Activated CD8-positive, alpha-beta memory T cell treated with anti-CD3 and anti-CD28 coated beads for 4 hours (primary cell): ENCODE measurements at regions not wholly inside any gene's neighbourhood (a gene's known extent, or its start where the extent isn't known, plus 50 kb on each side); places are given as distances from the start of the nearest gene placed in this dataset.
"Not testable (repeated sequence)": the region's sequence is repeated elsewhere in the genome, so short reads cannot be mapped to it uniquely, and the experiment has no call there.

Experiments
- DNase-seq, 2 donors: peaks; one replicate each; pipeline ENCODE4 v3.0.0-alpha.2; 2020; ENCODE audit warnings: low read depth in 2 of 2

DNA sequence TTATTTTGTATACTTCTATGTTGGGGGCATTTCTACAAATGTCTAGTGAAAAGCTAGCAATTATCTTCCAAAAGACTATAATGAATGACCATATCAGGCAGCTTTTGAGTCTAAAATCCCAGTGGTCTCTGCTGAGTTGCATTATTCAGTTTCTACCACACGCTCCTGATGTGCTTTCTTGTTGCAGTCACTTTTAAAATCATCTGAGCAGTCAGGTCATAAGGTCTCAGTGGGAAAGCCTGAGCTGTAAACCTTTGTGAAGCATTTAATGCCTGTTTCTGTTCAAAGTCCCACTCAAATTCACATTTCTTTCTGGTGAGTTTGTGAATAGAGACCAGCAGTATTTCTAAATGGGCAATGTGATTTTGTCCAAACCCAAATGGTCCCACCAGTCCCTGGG lies 1681.5 kb downstream of the HACE1 start:
- no peak for DNase-seq

DNA sequence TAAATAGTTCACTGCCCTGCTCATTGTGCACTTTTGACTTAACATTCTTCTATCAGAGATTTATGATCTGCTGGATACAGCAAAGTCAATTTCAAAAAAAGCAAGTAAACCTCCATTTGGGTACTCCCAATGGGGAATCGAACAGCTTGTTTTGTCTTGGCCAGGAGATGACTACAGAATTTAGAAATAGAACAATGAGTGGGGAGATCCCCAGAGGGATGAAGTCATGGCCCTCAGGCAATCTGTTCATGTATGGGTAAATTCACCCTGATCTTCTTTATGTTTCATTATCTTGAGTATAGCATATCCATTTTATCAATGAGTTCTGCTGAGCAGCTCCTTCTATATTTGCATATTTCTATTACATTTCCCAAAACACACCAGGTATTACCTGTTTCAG lies 1681.9 kb downstream of the HACE1 start:
- DNase-seq, result no peak

DNA sequence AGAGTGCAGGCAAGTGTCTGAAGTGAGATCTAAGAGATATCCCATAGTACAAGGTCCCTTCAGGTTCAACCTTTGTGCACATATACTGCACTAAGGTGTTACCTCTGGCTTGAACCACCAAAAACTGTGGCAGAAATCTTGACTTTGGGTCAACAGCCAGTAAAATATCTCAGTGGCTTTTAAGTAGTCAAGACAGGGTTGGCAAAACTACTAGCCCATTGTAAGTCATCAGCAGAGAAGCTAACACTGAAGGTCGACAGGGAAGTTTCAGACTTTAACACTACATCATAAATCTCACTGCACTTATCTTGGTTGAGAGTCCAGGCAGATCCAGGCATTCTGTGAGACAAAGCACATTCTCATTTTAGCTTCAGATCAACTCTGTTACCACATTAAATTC lies 1684.7 kb downstream of the HACE1 start:
- DNase-seq, result no peak

DNA sequence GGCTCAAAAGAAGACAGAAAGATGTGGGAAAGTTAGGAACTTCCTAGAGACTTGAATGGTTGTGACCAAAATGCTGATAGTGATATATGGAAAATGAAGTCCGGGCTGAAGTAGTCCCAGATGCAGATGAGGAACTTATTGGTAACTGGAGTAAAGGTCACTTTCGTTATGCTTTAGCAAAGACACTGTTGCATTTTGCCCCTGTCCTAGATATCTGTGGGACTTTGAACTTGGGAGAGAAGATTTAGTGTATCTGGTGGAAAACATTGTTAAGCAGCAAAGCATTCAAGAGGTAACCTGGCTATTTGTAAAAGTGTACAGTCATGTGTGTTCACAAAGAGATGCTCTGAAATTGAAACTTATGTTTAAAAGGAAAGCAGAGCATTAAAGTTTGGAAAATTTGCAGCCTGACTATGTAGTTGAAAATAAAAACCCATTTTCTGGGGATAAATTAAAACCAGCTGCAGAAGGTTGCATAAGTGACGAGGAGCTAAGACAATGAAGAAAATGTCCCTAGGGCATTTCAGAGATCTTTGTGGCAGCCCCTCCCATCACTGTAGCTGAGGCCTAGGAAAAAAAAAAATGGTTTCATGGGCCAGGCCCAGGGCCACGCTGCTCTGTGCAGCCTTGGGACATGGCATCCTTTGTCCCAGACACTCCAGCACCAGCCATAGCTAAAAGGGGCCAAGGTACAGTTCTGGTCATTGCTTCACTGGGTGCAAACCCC lies 1692.2 kb downstream of the HACE1 start:
- DNase-seq, result no peak

DNA sequence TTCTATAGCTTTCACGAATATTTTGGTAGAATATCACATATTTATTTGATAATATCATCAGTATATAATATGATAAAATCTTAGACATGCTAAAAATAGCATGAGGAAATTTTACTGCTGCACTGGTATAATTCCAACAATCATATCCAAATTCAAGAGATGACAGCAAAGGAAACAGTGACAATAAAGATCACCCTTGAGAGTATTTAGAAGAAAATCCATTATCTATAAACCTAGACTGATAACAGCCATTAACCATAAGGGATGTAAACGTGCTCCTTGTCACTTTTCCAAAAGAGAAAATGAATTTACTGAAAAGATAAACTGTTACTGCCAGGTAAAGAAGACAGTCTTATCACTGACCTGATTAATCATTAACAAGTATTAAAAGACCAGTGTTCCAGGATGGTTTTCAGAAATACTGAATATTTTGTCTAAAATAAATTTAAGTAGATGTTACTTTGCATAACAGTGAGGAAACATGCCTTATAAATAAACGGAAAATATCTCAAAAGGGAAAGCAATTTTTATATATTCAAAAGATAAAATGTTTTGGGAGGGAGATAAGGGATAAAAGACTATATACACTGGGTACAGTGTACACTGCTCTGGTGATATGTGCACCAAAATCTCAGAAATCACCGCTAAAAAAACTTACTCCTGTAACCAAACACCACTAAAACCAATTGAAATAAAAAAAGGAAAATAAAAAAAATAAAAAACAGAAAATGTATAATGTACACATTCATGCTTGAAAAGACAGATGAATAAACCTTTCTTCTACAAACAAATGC lies 1704.7 kb downstream of the HACE1 start:
- no peak for DNase-seq

DNA sequence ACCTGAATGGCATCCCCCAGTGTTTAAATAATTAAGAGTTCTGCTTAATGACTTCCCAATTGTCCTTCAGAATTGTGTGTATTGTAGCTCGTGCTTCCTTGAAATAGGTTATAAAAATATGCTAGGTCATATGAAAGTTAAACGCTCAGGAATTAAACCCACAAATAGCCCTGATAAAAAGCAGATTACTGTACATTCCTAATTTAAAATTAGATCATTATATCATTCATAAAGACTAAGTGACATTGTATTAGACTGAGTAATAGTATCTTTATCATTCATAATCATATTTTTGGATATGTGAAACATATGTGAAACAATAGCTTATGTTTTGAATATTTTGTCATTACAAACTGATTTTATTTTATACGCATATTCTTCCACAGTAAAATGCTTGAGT lies 1706.7 kb downstream of the HACE1 start:
- DNase-seq, result no peak

DNA sequence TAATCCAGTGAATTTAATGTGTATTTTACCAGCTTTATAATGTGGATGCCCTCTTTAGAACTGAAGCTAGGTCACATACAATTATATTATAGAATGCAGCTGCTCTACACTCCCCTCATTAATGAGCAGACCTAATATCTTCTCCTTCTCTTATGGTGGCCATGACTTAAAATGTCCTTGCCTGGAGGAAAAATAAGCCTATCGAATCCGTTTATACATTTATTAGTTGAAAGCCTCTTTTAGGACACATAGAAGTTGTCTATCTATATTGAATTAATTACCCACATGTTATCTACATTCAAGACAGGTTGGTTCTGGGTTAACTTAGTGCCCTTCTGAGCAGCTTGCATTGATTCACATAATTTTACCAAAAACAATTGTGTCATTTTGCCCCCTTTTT lies 1716.8 kb downstream of the HACE1 start:
- DNase-seq, result no peak

DNA sequence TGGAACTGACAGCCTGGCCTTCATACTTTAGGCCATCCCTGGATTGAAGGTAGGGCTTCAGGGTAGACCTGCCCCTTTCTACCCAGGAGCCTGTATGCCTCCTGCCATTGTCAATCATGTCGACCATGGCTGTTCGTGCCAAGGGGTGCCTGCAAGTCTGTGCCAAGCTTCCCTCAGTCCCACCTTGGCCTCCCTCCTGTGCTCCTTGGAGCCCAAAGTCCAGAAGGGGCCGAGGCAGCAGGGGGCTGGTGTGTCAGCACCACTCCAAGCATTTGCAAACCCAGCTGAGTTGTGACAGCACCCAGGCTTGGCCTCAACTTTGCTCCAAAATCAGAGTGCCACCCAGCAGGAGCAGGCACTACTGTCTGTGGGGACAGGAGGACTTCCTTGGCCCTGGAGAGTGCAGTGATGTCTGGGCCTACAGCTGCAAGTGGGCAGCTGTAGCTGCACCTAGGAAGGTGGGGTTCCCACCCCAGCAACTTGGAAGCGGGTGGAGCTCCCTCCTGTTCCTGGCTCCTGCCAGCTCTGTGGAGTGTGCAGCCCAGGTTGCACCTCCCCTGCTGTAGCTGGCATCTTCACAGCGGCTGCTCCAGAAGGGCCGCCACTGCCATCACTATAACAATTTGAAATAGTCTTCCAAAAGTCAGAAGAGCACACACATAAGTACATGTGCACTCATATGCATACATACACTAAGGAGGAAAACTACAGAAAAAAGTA lies 1719.3 kb downstream of the HACE1 start:
- no peak for DNase-seq

DNA sequence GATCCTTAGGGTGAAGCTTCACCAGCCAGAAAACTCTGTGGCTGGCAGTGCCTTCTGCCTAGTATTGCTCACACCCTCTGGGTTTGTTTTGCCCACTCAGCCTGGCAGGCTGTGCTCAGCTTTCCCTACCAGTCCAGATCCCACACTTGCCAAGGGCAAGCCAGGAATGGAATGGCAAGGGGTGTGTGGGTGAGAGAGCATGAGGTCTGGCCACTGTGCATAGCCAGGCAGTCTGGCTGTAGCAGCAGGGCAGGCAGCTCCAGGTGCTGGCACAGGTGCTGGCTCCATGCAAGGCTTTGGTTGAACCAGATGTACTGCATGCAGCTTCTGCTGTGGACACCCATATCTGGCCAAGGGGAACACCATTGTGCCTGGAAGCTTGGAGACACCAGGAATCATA lies 1720.3 kb downstream of the HACE1 start:
- no peak for DNase-seq

DNA sequence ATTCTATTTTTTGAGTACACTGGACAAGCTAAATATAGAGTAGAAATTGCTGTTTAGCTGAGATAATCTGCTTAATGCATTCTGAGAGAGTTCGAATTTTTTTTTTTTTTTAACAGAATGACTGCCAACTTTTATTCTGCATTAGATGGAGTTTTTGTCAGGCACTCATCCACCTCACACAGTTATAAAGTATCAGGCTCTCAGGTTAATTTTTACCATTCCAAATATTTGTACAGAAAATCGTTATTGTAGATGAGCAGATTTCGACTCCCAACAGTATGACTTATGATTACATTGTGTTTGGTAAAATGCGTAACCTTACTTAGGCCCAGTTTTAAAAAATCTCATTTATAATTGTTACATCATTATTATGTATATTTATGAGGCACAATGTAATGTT lies 1731.0 kb downstream of the GRIK2 start:
- DNase-seq, result no peak

DNA sequence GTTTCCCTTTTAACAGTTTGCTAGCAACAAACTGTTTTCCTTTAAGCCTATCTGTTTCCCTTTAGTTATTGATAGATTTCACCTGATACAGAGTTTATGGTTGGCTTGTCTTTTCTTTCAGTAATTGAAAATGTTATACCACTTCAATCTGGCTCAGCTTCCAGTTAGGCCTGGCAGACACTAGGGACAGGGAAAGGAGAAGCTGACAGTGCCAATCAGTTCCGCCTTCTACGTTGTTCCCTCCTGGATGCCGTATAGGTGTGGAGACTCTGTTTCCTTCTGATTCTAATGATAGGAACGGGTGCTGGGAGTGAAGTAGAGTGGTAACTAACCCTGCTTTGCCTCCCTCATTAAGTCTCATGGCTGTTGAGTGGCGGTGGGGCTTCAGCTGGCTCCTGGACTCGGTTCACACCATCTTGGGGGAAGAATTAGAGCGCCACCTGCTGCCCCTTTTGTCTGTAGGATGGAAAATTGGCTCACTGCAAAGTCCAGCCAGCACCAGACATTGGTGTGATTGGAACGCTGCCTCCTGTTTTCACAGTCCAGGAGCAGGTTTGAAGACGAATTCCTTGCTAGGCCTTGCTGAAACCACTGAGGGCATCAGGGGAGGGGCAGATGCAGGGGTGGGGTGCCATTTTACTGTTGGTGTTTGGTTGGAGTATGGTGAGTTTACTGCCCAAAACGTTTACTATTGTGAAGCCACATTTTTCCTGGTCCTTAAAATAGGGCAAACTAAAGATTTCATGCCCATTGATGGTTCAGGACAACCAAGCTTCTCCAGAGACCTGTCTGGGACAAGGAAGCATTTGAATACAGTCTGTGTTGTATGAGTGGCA lies 1729.5 kb downstream of the GRIK2 start:
- no peak for DNase-seq

DNA sequence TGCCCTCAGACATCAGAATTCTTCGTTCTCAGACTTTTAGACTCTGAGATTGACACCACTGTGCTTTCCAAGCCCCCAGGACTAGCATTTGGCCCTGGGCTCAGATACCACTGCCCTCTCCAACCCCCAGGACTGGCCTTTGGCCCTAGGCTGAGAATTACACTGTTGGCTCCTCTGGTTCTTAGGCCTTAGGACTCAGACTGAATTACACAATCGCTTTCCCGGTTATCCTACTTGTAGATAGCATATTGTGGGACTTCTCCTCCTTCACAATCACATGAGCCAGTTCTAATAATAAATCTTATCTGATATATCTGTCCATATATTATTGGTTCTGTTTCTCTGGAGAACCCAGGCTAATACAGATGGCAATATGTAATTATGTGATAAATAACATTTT lies 1725.5 kb downstream of the GRIK2 start:
- DNase-seq, result no peak

DNA sequence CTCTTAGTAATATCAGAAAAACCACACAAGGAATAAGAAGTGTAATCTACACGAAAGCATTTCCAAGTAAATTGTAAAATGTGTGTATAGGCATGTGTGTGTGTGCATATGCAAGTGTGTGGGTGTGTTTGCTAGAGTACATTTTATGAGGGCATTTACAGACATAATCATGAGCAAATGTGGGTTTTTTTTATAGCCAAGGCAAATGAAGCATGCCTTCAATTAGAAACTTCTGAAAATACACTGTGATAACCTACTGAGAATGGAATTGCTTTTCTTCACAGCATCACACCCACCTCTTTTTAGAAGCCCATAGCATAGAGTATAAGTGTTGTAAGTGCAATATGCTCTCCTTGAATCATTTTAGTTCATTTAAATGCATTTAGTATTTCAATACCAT lies 1721.1 kb downstream of the GRIK2 start:
- DNase-seq, result no peak

DNA sequence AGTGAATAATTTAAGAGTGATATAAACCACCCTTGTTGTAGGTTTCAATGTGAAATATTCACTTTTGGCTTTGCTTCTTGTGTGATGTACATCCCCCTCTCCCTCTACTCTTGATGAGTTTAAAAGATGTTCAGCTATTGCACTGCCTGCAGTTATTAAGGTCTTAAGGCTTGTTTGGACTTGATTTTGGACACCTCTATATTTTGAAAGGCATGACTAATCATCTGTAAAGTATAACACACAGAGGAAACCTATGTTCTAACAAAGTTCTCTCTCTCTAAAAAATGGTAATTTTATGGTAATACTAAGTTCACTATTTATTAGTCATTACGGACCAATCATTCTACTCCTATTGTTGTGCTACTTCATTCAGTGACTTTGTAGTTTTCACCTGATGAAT lies 1719.9 kb downstream of the GRIK2 start:
- no peak for DNase-seq

DNA sequence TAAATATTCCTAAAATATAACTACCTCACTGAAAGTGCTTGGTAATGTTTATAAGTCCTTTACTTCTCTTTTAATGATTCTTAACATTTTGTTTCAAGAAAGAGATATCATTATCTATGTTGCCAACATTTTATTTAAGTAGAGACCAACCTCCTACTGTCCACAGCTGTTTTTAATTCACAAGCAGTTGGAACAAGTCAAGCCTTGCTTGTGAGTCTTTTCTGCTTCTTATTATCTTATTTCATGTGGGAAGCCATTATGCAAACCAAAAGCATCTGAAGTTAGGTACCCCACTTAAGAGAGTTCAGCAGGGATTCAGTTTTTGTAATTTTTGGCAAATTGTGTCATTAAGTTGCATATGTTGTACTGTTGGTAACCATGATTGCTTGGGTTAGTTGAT lies 1714.5 kb downstream of the GRIK2 start:
- no peak for DNase-seq

DNA sequence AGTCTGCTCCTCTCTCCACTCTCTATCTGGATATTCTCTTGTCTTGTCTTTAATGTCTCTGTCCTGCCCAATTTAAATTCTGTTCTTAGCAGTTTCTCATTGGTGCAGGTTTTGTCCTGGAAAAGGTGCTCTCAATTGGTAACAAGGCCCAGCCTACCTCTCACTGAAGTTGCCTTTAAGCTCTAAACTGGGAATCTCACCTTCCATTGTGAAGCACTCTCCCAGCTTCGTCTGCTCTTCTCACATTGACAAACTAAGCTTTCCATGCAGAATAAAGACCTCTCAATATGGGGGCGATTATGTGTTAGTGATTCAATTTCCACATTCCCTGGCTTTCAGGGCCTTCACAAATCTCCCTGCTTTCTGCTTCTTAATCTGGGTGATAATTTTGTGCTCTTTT lies 1712.2 kb downstream of the GRIK2 start:
- DNase-seq, result no peak

DNA sequence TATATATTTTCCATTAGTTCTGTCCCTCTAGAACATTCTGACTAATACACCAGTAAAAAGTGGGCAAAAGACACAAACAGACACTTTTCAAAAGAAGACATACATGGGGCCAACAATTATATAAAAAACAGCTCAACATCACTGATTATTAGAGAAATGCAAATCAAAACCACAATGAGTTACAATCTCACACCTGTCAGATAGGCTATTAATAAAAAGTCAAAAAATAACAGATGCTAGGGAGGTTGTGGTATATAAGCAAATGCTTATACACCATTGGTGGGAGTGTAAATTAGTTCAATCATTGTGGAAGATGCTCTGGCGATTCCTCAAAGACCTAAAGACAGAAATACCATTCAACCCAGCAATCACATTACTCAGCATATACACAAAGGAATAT lies 1707.8 kb downstream of the GRIK2 start:
- DNase-seq, result no peak

DNA sequence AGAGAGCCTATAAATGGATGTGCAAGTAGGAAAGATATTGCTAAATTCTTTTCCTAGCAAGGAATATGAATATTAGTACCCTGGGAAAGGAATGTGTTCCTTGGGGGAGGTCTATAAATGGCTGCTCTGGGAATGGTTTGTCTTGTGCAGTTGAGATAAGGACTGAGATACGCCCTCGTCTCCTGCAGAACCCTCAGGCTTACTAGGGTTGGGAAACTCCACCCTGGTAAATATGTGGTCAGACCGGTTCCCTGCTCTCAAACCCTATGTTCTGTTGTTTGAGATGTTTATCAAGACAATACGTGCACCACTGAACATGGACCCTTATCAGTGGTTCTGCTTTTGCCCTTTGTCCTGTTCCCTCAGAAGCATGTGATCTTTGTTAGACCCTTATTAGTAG lies 1698.9 kb downstream of the GRIK2 start:
- not testable (repeated sequence) for DNase-seq

DNA sequence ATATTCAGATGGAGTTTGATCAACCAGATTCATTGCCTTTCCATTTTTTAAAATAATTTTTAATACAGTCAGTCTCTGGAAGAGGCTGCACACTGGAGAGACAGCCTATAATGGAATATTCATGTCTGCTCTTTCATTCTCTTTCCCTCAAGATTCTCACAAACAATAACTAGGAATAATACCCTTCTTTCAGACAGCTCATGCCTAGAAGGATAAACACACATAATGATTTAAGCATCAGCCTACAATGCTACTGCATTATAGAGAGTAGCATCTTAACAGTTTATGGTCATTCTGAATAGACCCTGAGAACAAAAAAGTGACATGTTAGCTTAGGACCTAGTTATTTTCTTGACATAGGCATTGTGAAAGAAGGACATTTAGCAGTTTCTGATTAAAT lies 1692.3 kb downstream of the GRIK2 start:
- DNase-seq, result no peak

DNA sequence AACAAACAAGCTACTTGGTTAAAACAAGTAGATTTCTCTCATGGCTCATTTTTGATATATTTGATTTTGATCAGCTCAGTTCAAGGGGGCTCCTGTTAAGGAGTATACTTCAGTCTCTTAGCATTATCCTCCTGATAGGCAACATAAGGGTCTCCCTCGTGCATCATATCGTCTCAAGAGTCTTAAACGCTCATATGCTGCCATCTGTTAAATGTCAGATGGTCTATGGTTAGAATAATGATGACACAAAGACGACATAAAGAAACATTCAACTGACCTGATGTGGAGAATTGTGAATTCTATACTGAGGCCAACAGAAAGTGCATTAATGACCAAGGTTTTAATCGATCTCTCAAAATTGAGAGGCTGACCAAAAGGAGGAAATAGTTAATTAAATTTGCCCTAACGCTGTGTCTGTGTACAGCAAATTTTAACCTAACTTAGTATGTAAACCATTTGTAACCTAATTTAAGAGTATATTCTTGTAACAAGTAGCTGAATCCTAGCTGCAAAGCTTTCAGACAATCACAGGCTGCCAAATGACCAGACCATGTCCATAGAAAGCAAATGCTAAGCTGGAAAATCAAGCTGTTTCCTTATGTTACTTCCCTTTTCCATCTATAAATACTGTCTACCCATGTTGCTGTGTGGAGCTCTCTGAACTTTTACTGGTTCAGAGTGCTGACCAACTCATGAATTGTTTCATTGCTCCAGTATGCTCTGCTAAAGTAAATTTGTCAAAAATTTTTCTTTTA lies 1688.5 kb downstream of the GRIK2 start:
- no peak for DNase-seq

DNA sequence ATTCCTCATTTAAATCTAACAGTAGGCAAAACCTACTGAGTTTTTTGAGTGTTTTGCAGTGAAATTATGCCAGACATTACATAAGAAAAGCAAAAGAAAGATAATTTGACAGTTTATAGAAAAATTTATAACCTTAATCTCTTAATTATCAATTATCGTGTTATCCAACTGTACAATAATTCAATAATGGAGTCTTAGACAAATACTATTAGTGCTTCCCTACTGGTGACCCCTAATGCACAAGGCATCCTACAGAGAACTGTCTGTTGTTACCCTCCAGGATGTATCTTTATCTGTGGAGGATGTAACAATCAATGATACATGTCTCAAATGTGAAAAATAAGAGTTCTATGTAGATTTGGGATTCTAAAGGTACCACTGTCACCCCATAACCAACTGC lies 1687.6 kb downstream of the GRIK2 start:
- DNase-seq, result no peak
